ENCODE measurements at regions not wholly inside any gene's neighbourhood (a gene's known extent, or its start where the extent isn't known, plus 50 kb on each side); places are given as distances from the start of the nearest gene placed in this dataset.

- 71 to 86% (median 77%) methylated on average over 7 of the region's 7 CpGs for WGBS, 4 donors
- Histone ChIP-seq H3K4me3 (no peak overlapping the region), H3K9me3 (replicated peaks in 1 of 3) (no peaks in the 10 kb centered on the region), H3K27ac (no peak overlapping the region), H3K36me3 (replicated peaks in 1 of 2) (no peaks in the 10 kb centered on the region), H3K4me1 (replicated peaks in 1 of 2) (no peaks in the 10 kb centered on the region), H3K27me3 (no peaks in the 10 kb centered on the region)
- intact Hi-C loops (cut with DNase I) = no loop called here
- TF ChIP-seq POLR2A (IDR thresholded peaks at IDR 0.05) = no peak
- TF ChIP-seq CTCF (IDR thresholded peaks at IDR 0.05) = no peak
- DNase-seq = no peak
These were observed 366.2 kb downstream of the WDR11 start for GRCh38 chr10:121217331-121217730.

- no peak for DNase-seq
- 80 to 91% (median 88%) methylated on average over 3 of the region's 3 CpGs for WGBS, 4 donors
- intact Hi-C loops (cut with DNase I) = no loop called here
- no peak overlapping the region for H3K4me3 ChIP-seq
- H3K27ac ChIP-seq = no peak overlapping the region
- H3K4me1 ChIP-seq (replicated peaks in 1 of 2) = no peaks in the 10 kb centered on the region
- no peak for TF ChIP-seq CTCF (IDR thresholded peaks at IDR 0.05)
- H3K36me3 ChIP-seq (replicated peaks in 1 of 2) = no peaks in the 10 kb centered on the region
- H3K27me3 ChIP-seq = no peaks in the 10 kb centered on the region
- H3K9me3 ChIP-seq (replicated peaks in 1 of 3) = no peaks in the 10 kb centered on the region
These were observed 369.9 kb downstream of the WDR11 start for GRCh38 chr10:121221072-121221471.

- TF ChIP-seq POLR2A (IDR thresholded peaks at IDR 0.05) (no peak), CTCF (IDR thresholded peaks at IDR 0.05) (no peak)
- intact Hi-C loops (cut with DNase I) = no loop called here
- no peak overlapping the region for H3K27ac ChIP-seq
- H3K27me3 ChIP-seq = no peaks in the 10 kb centered on the region
- no peaks in the 10 kb centered on the region for H3K36me3 ChIP-seq (replicated peaks in 1 of 2)
- 84 to 91% (median 88%) methylated on average over 8 of the region's 8 CpGs for WGBS, 4 donors
- H3K9me3 ChIP-seq (replicated peaks in 1 of 3) = no peaks in the 10 kb centered on the region
- DNase-seq = no peak
- H3K4me3 ChIP-seq = no peak overlapping the region
- no peaks in the 10 kb centered on the region for H3K4me1 ChIP-seq (replicated peaks in 1 of 2)
These were observed 370.8 kb downstream of the WDR11 start for GRCh38 chr10:121221991-121222390.

GRCh38 chr10:121222842-121223241, 371.7 kb downstream of the WDR11 start:
- Histone ChIP-seq H3K4me3 (no peak overlapping the region), H3K27me3 (no peaks in the 10 kb centered on the region), H3K9me3 (replicated peaks in 1 of 3) (no peaks in the 10 kb centered on the region), H3K36me3 (replicated peaks in 1 of 2) (no peaks in the 10 kb centered on the region), H3K27ac (no peak overlapping the region), H3K4me1 (replicated peaks in 1 of 2) (no peaks in the 10 kb centered on the region)
- no peak for TF ChIP-seq CTCF (IDR thresholded peaks at IDR 0.05)
- TF ChIP-seq POLR2A (IDR thresholded peaks at IDR 0.05) = no peak
- DNase-seq = no peak
- intact Hi-C loops (cut with DNase I) = no loop called here
- WGBS, 4 donors = 61 to 92% (median 82%) methylated on average over 2 of the region's 2 CpGs
